ENCODE measurements at regions not wholly inside any gene's neighbourhood (a gene's known extent, or its start where the extent isn't known, plus 50 kb on each side); places are given as distances from the start of the nearest gene placed in this dataset.
"Not testable (repeated sequence)": the region's sequence is repeated elsewhere in the genome, so short reads cannot be mapped to it uniquely, and the experiment has no call there.

- H3K4me3 ChIP-seq (ENCODE audit: low read length): no peak overlapping the region
- H3K9me3 ChIP-seq (ENCODE audit: control insufficient read depth, insufficient read depth, low read length): no peaks in the 10 kb centered on the region
- H3K27ac ChIP-seq (ENCODE audit: low read length): no peak overlapping the region
- H3K27me3 ChIP-seq (ENCODE audit: control insufficient read depth, insufficient read depth, low read length): no peaks in the 10 kb centered on the region
- WGBS (ENCODE audit: insufficient coverage, insufficient read length): no CpG with 5 or more reads among the region's 4 CpGs
- no peaks in the 10 kb centered on the region for H3K36me3 ChIP-seq (ENCODE audit: control insufficient read depth, insufficient read depth, low read length)
- no peaks in the 10 kb centered on the region for H3K4me1 ChIP-seq (ENCODE audit: control insufficient read depth, insufficient read depth, low read length)
- no peak for DNase-seq (ENCODE audit: low read depth, low spot score)
Observed at GRCh38 chr5:82521431-82522051, 243.4 kb upstream of the RPS23 start.

GRCh38 chr5:82519558-82519957 is 241.4 kb upstream of the RPS23 start:
- WGBS (ENCODE audit: insufficient coverage, insufficient read length): no CpG with 5 or more reads among the region's 3 CpGs
- Histone ChIP-seq H3K9me3 (ENCODE audit: control insufficient read depth, insufficient read depth, low read length) (no peaks in the 10 kb centered on the region), H3K4me3 (ENCODE audit: low read length) (no peak overlapping the region), H3K27me3 (ENCODE audit: control insufficient read depth, insufficient read depth, low read length) (no peaks in the 10 kb centered on the region), H3K36me3 (ENCODE audit: control insufficient read depth, insufficient read depth, low read length) (no peaks in the 10 kb centered on the region), H3K27ac (ENCODE audit: low read length) (no peak overlapping the region), H3K4me1 (ENCODE audit: control insufficient read depth, insufficient read depth, low read length) (no peaks in the 10 kb centered on the region)
- DNase-seq (ENCODE audit: low read depth, low spot score): no peak

GRCh38 chr5:82517544-82518075 is 239.5 kb upstream of the RPS23 start:
- no peaks in the 10 kb centered on the region for H3K27me3 ChIP-seq (ENCODE audit: control insufficient read depth, insufficient read depth, low read length)
- no peak overlapping the region for H3K4me3 ChIP-seq (ENCODE audit: low read length)
- no peak for DNase-seq (ENCODE audit: low read depth, low spot score)
- H3K9me3 ChIP-seq (ENCODE audit: control insufficient read depth, insufficient read depth, low read length): no peaks in the 10 kb centered on the region
- no CpG with 5 or more reads among the region's 4 CpGs for WGBS (ENCODE audit: insufficient coverage, insufficient read length)
- H3K36me3 ChIP-seq (ENCODE audit: control insufficient read depth, insufficient read depth, low read length): no peaks in the 10 kb centered on the region
- H3K4me1 ChIP-seq (ENCODE audit: control insufficient read depth, insufficient read depth, low read length): no peaks in the 10 kb centered on the region
- H3K27ac ChIP-seq (ENCODE audit: low read length): no peak overlapping the region

GRCh38 chr5:82513738-82514137 is 235.6 kb upstream of the RPS23 start:
- no peaks in the 10 kb centered on the region for H3K27me3 ChIP-seq (ENCODE audit: control insufficient read depth, insufficient read depth, low read length)
- H3K9me3 ChIP-seq (ENCODE audit: control insufficient read depth, insufficient read depth, low read length): no peaks in the 10 kb centered on the region
- no peak overlapping the region for H3K27ac ChIP-seq (ENCODE audit: low read length)
- WGBS (ENCODE audit: insufficient coverage, insufficient read length): no CpG with 5 or more reads among the region's 5 CpGs
- DNase-seq (ENCODE audit: low read depth, low spot score): no peak
- no peak overlapping the region for H3K4me3 ChIP-seq (ENCODE audit: low read length)
- no peaks in the 10 kb centered on the region for H3K36me3 ChIP-seq (ENCODE audit: control insufficient read depth, insufficient read depth, low read length)
- H3K4me1 ChIP-seq (ENCODE audit: control insufficient read depth, insufficient read depth, low read length): peaks cover 1% of the 10 kb centered on the region; the same call in 1 of the 2 replicates

- no CpG with 5 or more reads among the region's 2 CpGs for WGBS (ENCODE audit: insufficient coverage, insufficient read length)
- no peak for DNase-seq (ENCODE audit: low read depth, low spot score)
- Histone ChIP-seq H3K9me3 (ENCODE audit: control insufficient read depth, insufficient read depth, low read length) (no peaks in the 10 kb centered on the region), H3K4me3 (ENCODE audit: low read length) (no peak overlapping the region), H3K4me1 (ENCODE audit: control insufficient read depth, insufficient read depth, low read length) (peaks cover 1% of the 10 kb centered on the region; the same call in 1 of the 2 replicates), H3K27ac (ENCODE audit: low read length) (no peak overlapping the region), H3K27me3 (ENCODE audit: control insufficient read depth, insufficient read depth, low read length) (no peaks in the 10 kb centered on the region), H3K36me3 (ENCODE audit: control insufficient read depth, insufficient read depth, low read length) (no peaks in the 10 kb centered on the region)
Observed at GRCh38 chr5:82512025-82512424, 233.9 kb upstream of the RPS23 start.

- WGBS (ENCODE audit: insufficient coverage, insufficient read length): no CpG with 5 or more reads among the region's 3 CpGs
Observed at GRCh38 chr5:82511134-82511533, 233.0 kb upstream of the RPS23 start.

GRCh38 chr5:82509762-82510161 is 231.6 kb upstream of the RPS23 start:
- Histone ChIP-seq H3K27ac (ENCODE audit: low read length) (no peak overlapping the region), H3K27me3 (ENCODE audit: control insufficient read depth, insufficient read depth, low read length) (no peaks in the 10 kb centered on the region), H3K4me1 (ENCODE audit: control insufficient read depth, insufficient read depth, low read length) (peaks cover 1% of the 10 kb centered on the region; the same call in 1 of the 2 replicates), H3K36me3 (ENCODE audit: control insufficient read depth, insufficient read depth, low read length) (no peaks in the 10 kb centered on the region), H3K4me3 (ENCODE audit: low read length) (no peak overlapping the region), H3K9me3 (ENCODE audit: control insufficient read depth, insufficient read depth, low read length) (peaks cover 2% of the 10 kb centered on the region; the same call in 1 of the 2 replicates)
- WGBS (ENCODE audit: insufficient coverage, insufficient read length): no CpG with 5 or more reads among the region's 1 CpG
- DNase-seq (ENCODE audit: low read depth, low spot score): no peak

More at GRCh38 chr5:82511134-82511533, 233.0 kb upstream of the RPS23 start:
- H3K27ac ChIP-seq (ENCODE audit: low read length): no peak overlapping the region
- H3K9me3 ChIP-seq (ENCODE audit: control insufficient read depth, insufficient read depth, low read length): peaks cover 2% of the 10 kb centered on the region; the same call in 1 of the 2 replicates
- no peak for DNase-seq (ENCODE audit: low read depth, low spot score)
- H3K36me3 ChIP-seq (ENCODE audit: control insufficient read depth, insufficient read depth, low read length): no peaks in the 10 kb centered on the region
- no peak overlapping the region for H3K4me3 ChIP-seq (ENCODE audit: low read length)
- H3K27me3 ChIP-seq (ENCODE audit: control insufficient read depth, insufficient read depth, low read length): no peaks in the 10 kb centered on the region
- peaks cover 1% of the 10 kb centered on the region; the same call in 1 of the 2 replicates for H3K4me1 ChIP-seq (ENCODE audit: control insufficient read depth, insufficient read depth, low read length)

- H3K4me1 ChIP-seq (ENCODE audit: control insufficient read depth, insufficient read depth, low read length); H3K4me3 ChIP-seq (ENCODE audit: low read length); H3K27ac ChIP-seq (ENCODE audit: low read length); H3K36me3 ChIP-seq (ENCODE audit: control insufficient read depth, insufficient read depth, low read length); H3K9me3 ChIP-seq (ENCODE audit: control insufficient read depth, insufficient read depth, low read length); H3K27me3 ChIP-seq (ENCODE audit: control insufficient read depth, insufficient read depth, low read length); DNase-seq (ENCODE audit: low read depth, low spot score): not testable (repeated sequence)
- no CpG with 5 or more reads among the region's 3 CpGs for WGBS (ENCODE audit: insufficient coverage, insufficient read length)
Observed at GRCh38 chr5:82506390-82506789, 228.2 kb upstream of the RPS23 start.

GRCh38 chr5:82499725-82500244 is 221.6 kb upstream of the RPS23 start:
- DNase-seq (ENCODE audit: low read depth, low spot score): no peak
- no peaks in the 10 kb centered on the region for H3K9me3 ChIP-seq (ENCODE audit: control insufficient read depth, insufficient read depth, low read length)
- no CpG with 5 or more reads among the region's 2 CpGs for WGBS (ENCODE audit: insufficient coverage, insufficient read length)
- H3K4me1 ChIP-seq (ENCODE audit: control insufficient read depth, insufficient read depth, low read length): no peaks in the 10 kb centered on the region
- H3K27ac ChIP-seq (ENCODE audit: low read length): no peak overlapping the region
- H3K4me3 ChIP-seq (ENCODE audit: low read length): no peak overlapping the region
- no peaks in the 10 kb centered on the region for H3K36me3 ChIP-seq (ENCODE audit: control insufficient read depth, insufficient read depth, low read length)
- no peaks in the 10 kb centered on the region for H3K27me3 ChIP-seq (ENCODE audit: control insufficient read depth, insufficient read depth, low read length)

GRCh38 chr5:82497242-82497641 is 219.1 kb upstream of the RPS23 start:
- DNase-seq (ENCODE audit: low read depth, low spot score): no peak
- Histone ChIP-seq H3K4me3 (ENCODE audit: low read length) (no peak overlapping the region), H3K9me3 (ENCODE audit: control insufficient read depth, insufficient read depth, low read length) (no peaks in the 10 kb centered on the region), H3K36me3 (ENCODE audit: control insufficient read depth, insufficient read depth, low read length) (no peaks in the 10 kb centered on the region), H3K27me3 (ENCODE audit: control insufficient read depth, insufficient read depth, low read length) (no peaks in the 10 kb centered on the region), H3K4me1 (ENCODE audit: control insufficient read depth, insufficient read depth, low read length) (no peaks in the 10 kb centered on the region), H3K27ac (ENCODE audit: low read length) (no peak overlapping the region)

GRCh38 chr5:82494942-82495341 is 216.8 kb upstream of the RPS23 start:
- H3K9me3 ChIP-seq (ENCODE audit: control insufficient read depth, insufficient read depth, low read length): no peaks in the 10 kb centered on the region
- H3K27me3 ChIP-seq (ENCODE audit: control insufficient read depth, insufficient read depth, low read length): no peaks in the 10 kb centered on the region
- no peak overlapping the region for H3K4me3 ChIP-seq (ENCODE audit: low read length)
- DNase-seq (ENCODE audit: low read depth, low spot score): no peak
- H3K36me3 ChIP-seq (ENCODE audit: control insufficient read depth, insufficient read depth, low read length): no peaks in the 10 kb centered on the region
- no peaks in the 10 kb centered on the region for H3K4me1 ChIP-seq (ENCODE audit: control insufficient read depth, insufficient read depth, low read length)
- no peak overlapping the region for H3K27ac ChIP-seq (ENCODE audit: low read length)

Measured in iPS DF 6.9 (cell line).